ENCODE measurements at regions not wholly inside any gene's neighbourhood (a gene's known extent, or its start where the extent isn't known, plus 50 kb on each side); places are given as distances from the start of the nearest gene placed in this dataset.

DNA sequence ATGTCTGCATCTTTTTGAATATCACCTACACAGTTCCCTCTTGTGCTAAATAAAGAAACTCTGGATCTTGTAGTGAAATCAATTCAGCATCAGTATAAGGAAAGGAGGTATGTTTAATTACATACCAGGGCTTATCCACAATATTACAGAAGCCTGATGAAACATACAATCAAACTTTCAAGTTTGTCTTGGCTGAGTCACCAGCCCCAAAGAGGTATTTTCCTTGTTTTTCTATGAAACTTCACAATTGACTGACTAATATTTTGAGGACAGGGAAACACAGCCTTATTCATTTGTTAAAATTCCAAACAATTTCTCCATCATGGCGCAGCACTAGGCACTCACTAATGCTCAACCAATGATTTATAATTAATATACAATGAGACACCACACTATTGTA, 952.4 kb downstream of the PCDH17 start:
- TF ChIP-seq, protein P1, sequence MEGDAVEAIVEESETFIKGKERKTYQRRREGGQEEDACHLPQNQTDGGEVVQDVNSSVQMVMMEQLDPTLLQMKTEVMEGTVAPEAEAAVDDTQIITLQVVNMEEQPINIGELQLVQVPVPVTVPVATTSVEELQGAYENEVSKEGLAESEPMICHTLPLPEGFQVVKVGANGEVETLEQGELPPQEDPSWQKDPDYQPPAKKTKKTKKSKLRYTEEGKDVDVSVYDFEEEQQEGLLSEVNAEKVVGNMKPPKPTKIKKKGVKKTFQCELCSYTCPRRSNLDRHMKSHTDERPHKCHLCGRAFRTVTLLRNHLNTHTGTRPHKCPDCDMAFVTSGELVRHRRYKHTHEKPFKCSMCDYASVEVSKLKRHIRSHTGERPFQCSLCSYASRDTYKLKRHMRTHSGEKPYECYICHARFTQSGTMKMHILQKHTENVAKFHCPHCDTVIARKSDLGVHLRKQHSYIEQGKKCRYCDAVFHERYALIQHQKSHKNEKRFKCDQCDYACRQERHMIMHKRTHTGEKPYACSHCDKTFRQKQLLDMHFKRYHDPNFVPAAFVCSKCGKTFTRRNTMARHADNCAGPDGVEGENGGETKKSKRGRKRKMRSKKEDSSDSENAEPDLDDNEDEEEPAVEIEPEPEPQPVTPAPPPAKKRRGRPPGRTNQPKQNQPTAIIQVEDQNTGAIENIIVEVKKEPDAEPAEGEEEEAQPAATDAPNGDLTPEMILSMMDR (IDR thresholded peaks at IDR 0.05; ENCODE audit: low read depth, low read length, poor library complexity, severe bottlenecking), result no peak
- TF ChIP-seq EZH2phosphoT487 (IDR thresholded peaks at IDR 0.05; ENCODE audit: borderline replicate concordance, low read length), result no peak

Measured in DOHH2 (cell line).